ENCODE measurements at regions not wholly inside any gene's neighbourhood (a gene's known extent, or its start where the extent isn't known, plus 50 kb on each side); places are given as distances from the start of the nearest gene placed in this dataset.

DNA sequence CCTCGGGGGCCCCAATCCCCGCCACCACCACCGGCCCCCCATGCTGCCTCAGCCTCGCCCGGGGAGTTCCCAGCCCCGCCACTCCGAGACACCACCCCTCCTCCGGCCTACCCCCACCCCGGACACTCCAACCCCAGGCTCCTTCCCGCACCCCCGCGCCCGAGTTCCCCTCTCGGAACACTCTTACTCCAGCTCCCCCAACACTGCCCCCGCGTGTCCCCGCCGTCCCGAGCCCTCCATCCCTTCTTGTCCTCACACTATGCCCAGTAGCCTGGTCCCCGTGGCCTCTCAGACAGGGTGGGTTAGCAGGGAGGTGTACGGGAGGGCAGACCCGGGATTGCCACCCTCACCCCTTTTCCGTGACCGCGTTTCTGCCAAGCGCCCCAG lies 276.1 kb downstream of the BCOR start:
- no peak for DNase-seq

- DNase-seq: no peak
Observed at GRCh38 chrX:39822133-39822748, 275.5 kb downstream of the BCOR start.

DNA sequence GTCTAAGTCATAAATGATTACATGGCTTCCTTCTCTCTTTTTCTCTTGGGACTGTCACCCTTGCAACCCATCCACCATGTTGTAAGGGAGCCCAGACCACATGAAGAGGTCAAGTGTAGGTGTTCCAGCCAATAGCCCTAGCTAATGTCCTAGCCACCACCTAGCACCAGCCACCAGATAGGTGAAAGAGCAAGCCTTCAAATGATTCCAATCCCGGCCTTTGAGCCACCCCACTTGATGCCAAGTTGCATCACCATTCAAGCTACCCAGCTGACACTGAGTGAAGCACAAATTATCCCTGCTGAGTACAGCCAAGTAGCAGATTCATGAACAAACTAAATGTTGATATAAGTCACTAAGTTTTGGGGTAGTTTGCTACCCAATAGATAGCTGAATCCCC lies 274.3 kb downstream of the BCOR start:
- no peak for DNase-seq

GRCh38 chrX:39823854-39824253 lies 273.9 kb downstream of the BCOR start:
- DNase-seq: no peak

- no peak for DNase-seq
Observed at GRCh38 chrX:39826813-39827543, 270.8 kb downstream of the BCOR start.

DNA sequence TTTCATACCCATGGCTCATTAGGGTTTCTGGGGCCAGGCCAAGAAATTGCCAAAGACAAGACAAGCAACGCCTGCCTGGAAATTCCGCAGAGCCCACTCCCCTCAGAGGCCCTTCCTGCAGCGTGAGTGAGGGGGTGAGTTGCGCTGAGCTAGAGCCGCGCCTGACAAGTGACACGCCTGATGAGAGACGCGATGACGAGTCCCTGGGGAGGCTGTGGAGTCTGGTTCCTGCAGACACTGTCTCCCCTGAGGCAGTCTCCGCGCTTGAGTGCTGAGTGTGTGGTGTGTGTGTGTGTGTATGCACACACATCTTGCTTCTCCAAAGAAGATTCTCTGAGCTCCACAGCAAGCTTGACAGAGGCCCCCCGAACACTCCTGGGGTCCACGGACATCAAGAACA lies 269.8 kb downstream of the BCOR start:
- no peak for DNase-seq

DNA sequence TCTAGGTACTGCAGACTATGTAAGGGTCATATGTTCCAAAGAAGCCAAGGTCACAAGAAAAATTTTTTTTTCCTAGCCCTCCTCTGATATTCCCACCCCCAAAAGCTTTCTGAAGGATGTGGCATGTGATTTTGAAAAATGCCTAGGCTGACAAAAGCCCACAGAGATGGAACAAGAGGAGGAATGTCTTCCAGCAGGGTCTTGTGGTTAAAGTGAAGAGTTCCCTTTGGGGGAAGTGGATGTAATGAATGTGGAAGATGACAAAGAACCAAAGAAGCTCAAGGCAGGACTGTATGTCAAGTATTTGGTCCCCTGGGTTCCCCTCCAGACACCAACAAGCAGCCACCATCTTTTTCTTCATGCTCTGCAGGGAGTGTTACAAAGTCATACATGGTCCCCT lies 268.8 kb downstream of the BCOR start:
- no peak for DNase-seq

DNA sequence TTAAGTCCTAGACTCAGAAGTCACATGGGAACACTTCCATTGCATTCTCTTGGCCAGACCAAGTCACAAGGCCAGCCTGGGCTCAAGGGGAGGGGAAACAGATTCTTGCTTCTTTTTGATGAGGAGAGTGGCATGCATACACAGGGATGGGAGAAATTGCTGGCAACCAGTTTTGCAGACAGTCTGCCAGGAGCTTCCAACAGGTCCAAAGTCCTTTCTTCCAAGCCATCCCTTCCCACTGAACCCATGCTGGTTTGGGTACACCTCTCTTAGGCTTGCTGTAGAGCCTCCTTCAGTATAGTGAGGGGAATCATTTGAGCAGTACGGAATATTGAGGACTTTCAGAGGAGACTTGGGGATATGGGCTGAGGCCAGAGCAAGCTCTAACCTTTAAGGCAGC lies 267.8 kb downstream of the BCOR start:
- DNase-seq: no peak

- DNase-seq: no peak
Observed at GRCh38 chrX:39830414-39830813, 267.3 kb downstream of the BCOR start.

DNA sequence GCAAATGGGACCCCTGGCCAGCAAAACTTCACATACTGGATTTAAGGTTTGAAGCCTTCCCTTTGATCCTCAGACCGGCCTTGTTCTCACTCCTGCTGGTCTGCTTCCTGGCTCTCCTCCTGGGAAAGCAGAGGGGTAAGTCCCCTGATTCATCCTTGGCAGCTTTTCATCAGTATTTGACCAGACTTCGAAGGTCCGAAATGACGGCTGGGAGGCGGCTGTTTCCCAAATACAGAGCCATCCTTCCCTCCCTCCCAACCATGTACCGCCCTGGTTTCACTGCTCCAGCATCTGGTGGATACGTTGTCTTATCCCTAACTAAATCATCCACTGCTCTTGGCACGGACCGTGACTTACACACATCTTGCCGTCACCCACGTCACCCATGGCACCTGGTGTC lies 265.5 kb downstream of the BCOR start:
- no peak for DNase-seq

GRCh38 chrX:39834600-39834999 lies 263.2 kb downstream of the BCOR start:
- no peak for DNase-seq

- no peak for DNase-seq
Observed at GRCh38 chrX:39835241-39835640, 262.5 kb downstream of the BCOR start.

- DNase-seq: no peak
Observed at GRCh38 chrX:39835776-39836175, 262.0 kb downstream of the BCOR start.

GRCh38 chrX:39836802-39837420 lies 260.8 kb downstream of the BCOR start:
- no peak for DNase-seq

DNA sequence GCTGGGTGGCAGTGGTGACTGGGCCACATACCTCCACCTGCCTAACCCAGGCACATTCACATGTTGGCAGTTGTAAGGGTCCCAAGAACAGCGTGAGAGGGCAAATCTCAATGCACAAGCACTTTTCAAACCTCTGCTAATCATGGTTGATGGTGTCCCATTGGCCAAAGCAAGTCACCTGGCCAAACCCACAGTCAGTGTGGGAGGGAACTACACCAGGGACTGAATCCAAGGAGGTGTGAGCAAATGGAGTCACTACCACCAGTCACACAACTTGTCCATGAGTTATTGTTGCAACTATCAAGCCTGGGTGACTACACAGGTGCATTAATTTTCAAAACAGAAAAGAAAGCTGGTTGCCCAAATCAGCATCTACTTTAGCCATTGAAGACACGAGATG lies 260.1 kb downstream of the BCOR start:
- DNase-seq: no peak

- no peak for DNase-seq
Observed at GRCh38 chrX:39839371-39839770, 258.4 kb downstream of the BCOR start.

DNA sequence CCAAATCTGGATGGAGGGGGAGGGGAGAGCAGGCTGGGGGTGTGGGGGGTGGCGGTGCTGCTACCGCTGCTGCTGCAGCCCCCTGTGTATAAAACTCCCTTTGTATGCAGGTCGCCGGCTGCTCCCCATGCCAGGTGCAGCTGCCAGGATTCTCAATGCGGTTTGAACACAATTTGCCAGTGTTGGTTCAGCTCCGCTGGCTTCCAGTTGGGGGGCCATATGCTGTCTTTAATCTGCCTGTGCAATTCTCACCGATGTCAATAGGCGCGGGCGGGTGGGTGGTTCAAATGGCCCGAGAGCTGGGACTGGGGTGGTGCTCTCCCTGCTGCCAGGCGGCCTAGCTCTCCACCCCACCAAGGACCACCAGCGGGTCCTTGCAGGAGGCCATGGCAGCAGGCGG lies 257.6 kb downstream of the BCOR start:
- DNase-seq: no peak

DNA sequence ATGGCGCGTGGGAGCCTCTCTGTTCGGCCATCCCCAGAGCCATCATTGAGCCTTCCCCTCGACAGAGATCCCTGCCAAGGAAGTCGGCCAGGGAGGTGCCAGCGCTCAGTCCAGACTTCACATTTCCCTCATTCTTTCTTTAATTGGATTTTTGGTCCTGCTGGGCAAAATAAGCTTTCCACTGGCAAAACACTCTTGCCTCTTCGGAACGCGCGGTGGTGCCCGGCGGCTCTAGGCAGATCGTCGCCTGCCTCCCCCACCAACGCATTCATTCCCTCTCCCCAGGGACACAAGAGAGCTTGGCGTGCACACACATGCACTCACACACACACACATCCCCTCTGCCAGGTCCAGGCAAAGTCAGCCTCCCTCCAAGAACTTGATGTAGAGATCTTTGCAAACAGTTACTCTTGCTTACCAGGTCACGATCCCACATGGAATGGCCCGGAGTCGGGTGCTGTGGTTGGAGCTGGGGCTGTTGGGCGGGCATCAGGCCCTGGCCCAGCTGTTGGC lies 257.1 kb downstream of the BCOR start:
- no peak for DNase-seq

- no peak for DNase-seq
Observed at GRCh38 chrX:39841604-39842003, 256.2 kb downstream of the BCOR start.

DNA sequence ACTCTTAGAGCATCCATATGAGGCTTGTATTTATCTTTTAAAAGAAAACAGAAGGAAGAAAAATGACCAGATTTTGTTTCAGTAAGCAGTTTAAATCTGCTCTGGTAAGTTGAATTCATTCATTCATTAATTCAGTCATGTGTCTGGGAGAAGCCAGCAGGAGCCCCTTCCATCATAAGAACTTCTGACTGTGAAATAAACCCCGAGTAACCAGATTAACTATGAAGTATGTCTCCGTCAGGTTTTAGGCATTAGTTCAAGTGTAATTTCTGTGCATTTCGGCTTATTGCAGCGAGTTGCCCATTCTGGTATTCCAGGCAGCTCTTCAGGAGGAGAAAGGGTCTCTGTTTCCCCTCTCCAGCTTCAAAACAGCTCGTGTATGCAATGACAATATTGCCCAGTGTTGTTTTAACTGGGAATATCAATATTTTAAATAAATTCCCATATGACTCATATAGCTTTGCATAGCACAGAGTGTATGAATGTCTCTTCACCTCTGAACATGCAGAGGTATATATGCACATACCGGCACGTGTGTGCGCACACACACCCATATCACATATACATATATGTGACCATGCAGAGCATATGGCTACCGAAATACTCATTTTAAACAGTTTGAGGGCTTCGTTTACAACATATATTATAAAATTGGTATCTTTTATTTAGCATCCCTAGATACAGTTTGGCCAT lies 255.3 kb downstream of the BCOR start:
- no peak for DNase-seq

GRCh38 chrX:39843318-39843717 lies 254.4 kb downstream of the BCOR start:
- no peak for DNase-seq

- no peak for DNase-seq
Observed at GRCh38 chrX:39845233-39845632, 252.5 kb downstream of the BCOR start.

DNA sequence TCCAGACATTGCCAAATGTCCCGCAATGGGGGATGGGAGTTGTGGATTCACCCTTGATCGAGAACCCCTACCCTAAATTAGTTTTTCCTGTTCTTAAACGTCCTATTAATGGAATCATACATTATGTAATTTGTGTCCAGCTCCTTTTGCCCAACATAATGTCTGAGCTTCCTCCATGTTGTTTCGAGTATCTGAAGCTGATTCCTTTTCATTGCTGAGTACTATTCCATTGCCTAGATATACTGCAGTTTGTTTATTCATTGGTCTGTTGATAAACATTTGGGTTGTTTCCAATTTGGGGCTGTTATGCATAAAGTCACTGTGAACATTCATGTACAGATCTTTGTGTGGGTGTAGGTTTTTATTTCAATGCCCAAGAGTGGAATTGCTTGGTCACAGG lies 251.3 kb downstream of the BCOR start:
- DNase-seq: no peak

GRCh38 chrX:39848243-39848642 lies 249.5 kb downstream of the BCOR start:
- DNase-seq: peak; percentile 53

All from NCI-H226 (cell line).